ENCODE measurements at regions not wholly inside any gene's neighbourhood (a gene's known extent, or its start where the extent isn't known, plus 50 kb on each side); places are given as distances from the start of the nearest gene placed in this dataset.

DNA sequence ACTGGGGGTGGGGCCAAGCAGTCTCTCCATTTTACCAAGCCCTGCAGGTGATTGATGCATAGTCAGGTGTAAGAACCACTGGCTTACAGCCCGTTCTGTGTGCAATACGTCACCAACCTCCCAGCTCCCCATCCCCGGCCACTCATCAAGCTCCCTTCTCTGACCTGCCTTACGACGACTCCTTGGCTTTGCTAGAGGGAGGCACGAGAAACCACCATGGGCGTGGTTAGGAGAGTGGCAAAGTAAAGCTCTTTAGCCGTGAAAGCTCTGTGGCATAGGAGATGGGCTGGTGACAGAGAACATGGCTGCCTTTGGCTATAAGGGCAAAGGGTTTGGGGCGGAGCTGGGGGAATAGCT, 109.1 kb downstream of the BDH1 start:
- intact Hi-C loops (cut with DNase I) = no loop called here
- DNase-seq = no peak
- no peak for ATAC-seq
- WGBS (ENCODE audit: insufficient coverage, low coverage, low lambda C conversion rate, missing lambda C conversion rate) = 86% methylated on average over 9 of the region's 9 CpGs
- no peaks in the 10 kb centered on the region for H3K36me3 ChIP-seq
- TF ChIP-seq POLR2A (IDR thresholded peaks at IDR 0.05) = no peak
- TF ChIP-seq, protein P1, sequence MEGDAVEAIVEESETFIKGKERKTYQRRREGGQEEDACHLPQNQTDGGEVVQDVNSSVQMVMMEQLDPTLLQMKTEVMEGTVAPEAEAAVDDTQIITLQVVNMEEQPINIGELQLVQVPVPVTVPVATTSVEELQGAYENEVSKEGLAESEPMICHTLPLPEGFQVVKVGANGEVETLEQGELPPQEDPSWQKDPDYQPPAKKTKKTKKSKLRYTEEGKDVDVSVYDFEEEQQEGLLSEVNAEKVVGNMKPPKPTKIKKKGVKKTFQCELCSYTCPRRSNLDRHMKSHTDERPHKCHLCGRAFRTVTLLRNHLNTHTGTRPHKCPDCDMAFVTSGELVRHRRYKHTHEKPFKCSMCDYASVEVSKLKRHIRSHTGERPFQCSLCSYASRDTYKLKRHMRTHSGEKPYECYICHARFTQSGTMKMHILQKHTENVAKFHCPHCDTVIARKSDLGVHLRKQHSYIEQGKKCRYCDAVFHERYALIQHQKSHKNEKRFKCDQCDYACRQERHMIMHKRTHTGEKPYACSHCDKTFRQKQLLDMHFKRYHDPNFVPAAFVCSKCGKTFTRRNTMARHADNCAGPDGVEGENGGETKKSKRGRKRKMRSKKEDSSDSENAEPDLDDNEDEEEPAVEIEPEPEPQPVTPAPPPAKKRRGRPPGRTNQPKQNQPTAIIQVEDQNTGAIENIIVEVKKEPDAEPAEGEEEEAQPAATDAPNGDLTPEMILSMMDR (IDR thresholded peaks at IDR 0.05) = no peak
- no peak overlapping the region for H3K27ac ChIP-seq
- no peaks in the 10 kb centered on the region for H3K27me3 ChIP-seq
- no peaks in the 10 kb centered on the region for H3K4me1 ChIP-seq
- H3K9me3 ChIP-seq = no peaks in the 10 kb centered on the region
- H3K4me3 ChIP-seq = no peak overlapping the region

DNA sequence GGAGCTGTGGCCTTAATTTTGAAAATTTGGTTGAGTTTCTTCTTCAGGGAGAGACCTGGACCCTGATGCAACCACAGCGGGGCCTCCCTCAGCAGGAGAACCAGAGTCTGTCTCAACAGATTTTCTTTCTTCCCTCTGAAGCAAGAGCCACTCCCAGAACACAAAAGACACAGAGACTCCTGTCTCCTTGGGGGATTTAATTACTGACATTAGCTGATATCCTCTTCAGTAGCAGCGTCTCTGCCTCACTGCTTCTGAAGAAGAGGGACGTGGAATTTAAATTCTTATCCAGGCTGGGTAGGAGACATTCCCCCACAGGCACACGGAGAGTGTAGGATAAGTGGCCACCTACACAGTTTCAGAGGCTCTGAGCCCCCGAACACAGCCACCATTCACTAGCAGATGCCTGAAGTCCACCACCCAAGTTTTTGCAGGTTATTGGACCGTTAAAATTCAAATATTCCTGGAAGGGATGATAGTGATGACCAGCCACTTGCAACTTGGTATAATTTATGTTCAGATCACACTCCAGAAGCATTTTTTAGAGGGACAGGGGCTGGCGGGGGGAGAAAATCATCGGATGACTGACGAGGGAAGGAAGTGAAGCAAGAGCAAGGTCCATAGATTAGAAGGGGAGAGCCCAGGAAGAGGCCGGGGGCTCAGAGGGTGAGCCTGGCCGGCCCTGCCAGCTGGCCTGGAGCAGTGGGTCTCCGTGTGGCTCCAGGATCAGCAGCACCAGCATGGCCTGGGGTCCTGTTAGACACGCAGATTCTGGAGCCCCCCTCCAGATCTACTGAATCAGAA, 109.7 kb downstream of the BDH1 start:
- 69% methylated on average over 9 of the region's 13 CpGs for WGBS (ENCODE audit: insufficient coverage, low coverage, low lambda C conversion rate, missing lambda C conversion rate)
- H3K4me3 ChIP-seq = no peak overlapping the region
- H3K36me3 ChIP-seq = no peaks in the 10 kb centered on the region
- ATAC-seq = no peak
- H3K9me3 ChIP-seq = no peaks in the 10 kb centered on the region
- H3K27ac ChIP-seq = no peak overlapping the region
- no peaks in the 10 kb centered on the region for H3K27me3 ChIP-seq
- intact Hi-C loops (cut with DNase I) = no loop called here
- DNase-seq = no peak
- TF ChIP-seq POLR2A (IDR thresholded peaks at IDR 0.05) = no peak
- TF ChIP-seq, protein P1 (IDR thresholded peaks at IDR 0.05) = no peak
- no peaks in the 10 kb centered on the region for H3K4me1 ChIP-seq

DNA sequence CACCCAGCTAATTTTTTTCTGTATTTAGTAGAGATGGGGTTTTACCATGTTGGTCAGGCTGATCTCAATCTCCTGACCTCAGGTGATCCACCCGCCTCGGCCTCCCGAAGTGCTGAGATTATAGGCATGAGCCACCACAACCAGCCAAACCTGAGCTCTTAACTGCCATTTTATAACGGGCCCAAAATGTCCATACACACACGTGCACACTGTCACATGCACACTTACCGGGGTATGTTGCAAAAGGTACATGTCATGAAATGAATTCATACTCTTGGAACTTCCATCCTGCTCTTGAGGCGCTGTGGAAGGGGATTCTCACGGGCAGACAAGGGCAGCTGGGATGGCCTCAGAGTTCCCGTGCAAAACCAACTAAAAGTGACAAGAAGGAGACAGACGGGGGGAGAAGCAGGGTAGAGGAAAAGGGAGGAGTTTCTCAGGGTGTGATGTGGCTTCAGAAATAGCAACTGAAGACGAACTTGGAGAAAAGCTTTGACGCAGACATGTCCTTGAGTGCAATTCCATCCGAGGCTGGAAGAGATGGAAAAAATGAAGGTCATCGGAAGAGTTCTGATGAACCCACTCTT, 110.9 kb downstream of the BDH1 start:
- DNase-seq (no peak), ATAC-seq (no peak)
- Histone ChIP-seq H3K36me3 (no peaks in the 10 kb centered on the region), H3K27ac (no peak overlapping the region), H3K4me3 (no peak overlapping the region), H3K27me3 (no peaks in the 10 kb centered on the region), H3K9me3 (no peaks in the 10 kb centered on the region), H3K4me1 (no peaks in the 10 kb centered on the region)
- TF ChIP-seq, protein P1 (IDR thresholded peaks at IDR 0.05) = no peak
- TF ChIP-seq POLR2A (IDR thresholded peaks at IDR 0.05) = no peak
- 90% methylated on average over 13 of the region's 14 CpGs for WGBS (ENCODE audit: insufficient coverage, low coverage, low lambda C conversion rate, missing lambda C conversion rate)
- intact Hi-C loops (cut with DNase I) = no loop called here

DNA sequence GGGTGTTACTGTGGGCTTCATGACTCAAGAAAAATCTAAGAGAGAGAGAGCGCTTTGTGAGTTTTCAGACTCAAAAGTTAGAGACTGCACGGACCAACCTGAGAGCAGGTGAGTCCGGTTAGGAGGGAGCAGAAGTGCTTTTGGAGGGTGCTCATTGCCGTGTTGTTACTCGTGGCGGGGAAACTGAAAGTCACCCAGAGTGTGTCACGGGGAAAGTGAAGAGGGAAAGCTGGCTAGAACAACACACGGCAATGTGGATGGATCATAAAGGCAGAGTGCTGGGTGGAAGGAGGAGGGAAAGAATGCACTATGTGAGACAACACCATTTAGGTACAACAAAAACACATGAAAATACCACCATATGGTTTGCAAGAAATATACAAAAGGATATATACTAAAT, 112.3 kb downstream of the BDH1 start:
- no peaks in the 10 kb centered on the region for H3K36me3 ChIP-seq
- no peak overlapping the region for H3K4me3 ChIP-seq
- no peaks in the 10 kb centered on the region for H3K9me3 ChIP-seq
- H3K4me1 ChIP-seq = no peaks in the 10 kb centered on the region
- no peak overlapping the region for H3K27ac ChIP-seq
- TF ChIP-seq POLR2A (IDR thresholded peaks at IDR 0.05) = no peak
- TF ChIP-seq, protein P1 (IDR thresholded peaks at IDR 0.05) = no peak
- no peak for DNase-seq
- no peaks in the 10 kb centered on the region for H3K27me3 ChIP-seq
- ATAC-seq = no peak
- intact Hi-C loops (cut with DNase I) = no loop called here
- 75% methylated on average over 7 of the region's 8 CpGs for WGBS (ENCODE audit: insufficient coverage, low coverage, low lambda C conversion rate, missing lambda C conversion rate)
